Testis (tissue), 2 donors: ENCODE measurements at regions not wholly inside any gene's neighbourhood (a gene's known extent, or its start where the extent isn't known, plus 50 kb on each side); places are given as distances from the start of the nearest gene placed in this dataset.

Experiments
- POLR2A ChIP-seq: fragments of 450-650 bp; IDR thresholded peaks from one replicate; pipeline ENCODE4 v1.6.1; 2017; ENCODE audit warnings: antibody characterized with exemption, mild to moderate bottlenecking, moderate library complexity
- TF ChIP-seq, protein P1 (sequence below), 3 experiments: fragments of 450-650 bp in 2 of 3; fragments of 200-600 bp in 1 of 3; sonication (generic) in 1 of 3; IDR thresholded peaks; one replicate each; pipeline ENCODE4 v1.5.1; 2016 to 2019; ENCODE audit warnings: antibody characterized with exemption in 3 of 3, mild to moderate bottlenecking in 2 of 3, moderate library complexity in 1 of 3

DNA sequence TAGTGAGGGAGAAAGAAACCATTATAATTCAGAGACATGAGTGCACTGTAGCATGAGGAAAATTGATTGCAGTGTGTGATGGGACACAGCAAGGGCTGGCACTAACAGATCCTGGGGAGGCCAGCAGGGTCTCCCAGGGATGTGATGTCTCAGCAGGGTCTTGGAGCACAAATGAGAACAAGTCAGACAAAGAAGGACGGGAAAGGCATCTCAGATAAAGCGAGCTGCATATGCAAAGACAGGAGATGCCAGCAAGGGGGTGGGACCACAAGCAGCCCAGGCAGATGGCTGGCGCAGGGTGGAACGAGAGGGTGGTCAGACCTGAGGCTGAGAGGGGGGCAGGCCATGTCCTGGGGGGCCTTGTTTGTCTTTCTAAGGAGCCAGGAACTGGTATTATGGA lies 102.6 kb upstream of the DLX2 start:
- TF ChIP-seq, protein P1, sequence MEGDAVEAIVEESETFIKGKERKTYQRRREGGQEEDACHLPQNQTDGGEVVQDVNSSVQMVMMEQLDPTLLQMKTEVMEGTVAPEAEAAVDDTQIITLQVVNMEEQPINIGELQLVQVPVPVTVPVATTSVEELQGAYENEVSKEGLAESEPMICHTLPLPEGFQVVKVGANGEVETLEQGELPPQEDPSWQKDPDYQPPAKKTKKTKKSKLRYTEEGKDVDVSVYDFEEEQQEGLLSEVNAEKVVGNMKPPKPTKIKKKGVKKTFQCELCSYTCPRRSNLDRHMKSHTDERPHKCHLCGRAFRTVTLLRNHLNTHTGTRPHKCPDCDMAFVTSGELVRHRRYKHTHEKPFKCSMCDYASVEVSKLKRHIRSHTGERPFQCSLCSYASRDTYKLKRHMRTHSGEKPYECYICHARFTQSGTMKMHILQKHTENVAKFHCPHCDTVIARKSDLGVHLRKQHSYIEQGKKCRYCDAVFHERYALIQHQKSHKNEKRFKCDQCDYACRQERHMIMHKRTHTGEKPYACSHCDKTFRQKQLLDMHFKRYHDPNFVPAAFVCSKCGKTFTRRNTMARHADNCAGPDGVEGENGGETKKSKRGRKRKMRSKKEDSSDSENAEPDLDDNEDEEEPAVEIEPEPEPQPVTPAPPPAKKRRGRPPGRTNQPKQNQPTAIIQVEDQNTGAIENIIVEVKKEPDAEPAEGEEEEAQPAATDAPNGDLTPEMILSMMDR (IDR thresholded peaks at IDR 0.05): no peak
- no peak for TF ChIP-seq POLR2A
